RCC 7860 (cell line): ENCODE measurements at regions not wholly inside any gene's neighbourhood (a gene's known extent, or its start where the extent isn't known, plus 50 kb on each side); places are given as distances from the start of the nearest gene placed in this dataset.
"Not testable (repeated sequence)": the region's sequence is repeated elsewhere in the genome, so short reads cannot be mapped to it uniquely, and the experiment has no call there.

Source experiments
- DNase-seq: peaks from one replicate; pipeline ENCODE4 v3.0.0-alpha.2; 2015; ENCODE audit warnings: low spot score
- FAIRE-seq: peaks from 2 replicates; lab custom pipeline; 2012; peaks lifted over from hg19 to GRCh38; lab: Jason Lieb, UNC

DNA sequence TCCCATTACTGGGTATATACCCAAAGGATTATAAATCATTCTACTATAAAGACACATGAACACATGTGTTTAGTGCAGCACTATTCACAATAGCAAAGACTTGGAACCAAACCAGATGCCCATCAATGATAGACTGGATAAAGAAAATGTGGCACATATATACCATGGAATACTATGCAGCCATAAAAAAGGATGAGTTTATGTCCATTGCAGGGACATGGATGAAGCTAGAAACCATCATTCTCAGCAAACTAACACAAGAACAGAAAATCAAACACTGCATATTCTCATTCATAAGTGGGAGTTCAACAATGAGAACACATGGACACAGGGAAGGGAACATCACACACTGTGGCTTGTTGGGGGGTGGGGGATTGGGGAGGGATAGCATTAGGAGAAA is 225.2 kb upstream of the PRDM1 start:
- FAIRE-seq, DNase-seq: not testable (repeated sequence)

DNA sequence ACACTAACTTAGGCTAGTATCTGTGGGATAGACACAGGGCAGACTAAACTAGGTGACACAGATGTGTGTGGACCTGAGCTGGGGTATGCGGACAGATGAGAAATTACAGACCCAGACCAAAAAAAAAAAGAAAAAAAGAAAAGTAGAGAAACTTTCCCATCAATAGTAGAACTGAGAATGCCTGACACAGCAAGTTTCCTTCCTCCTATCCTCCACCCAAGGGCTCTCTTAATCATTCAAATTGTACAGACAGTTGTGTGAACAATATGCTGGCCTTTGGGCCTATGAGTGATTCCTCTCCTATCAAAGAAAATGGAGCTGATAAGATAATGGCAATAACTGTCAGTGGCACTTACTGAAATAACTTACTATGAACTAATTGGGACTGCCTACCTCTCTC is 226.7 kb upstream of the PRDM1 start:
- DNase-seq = no peak
- no peak for FAIRE-seq

DNA sequence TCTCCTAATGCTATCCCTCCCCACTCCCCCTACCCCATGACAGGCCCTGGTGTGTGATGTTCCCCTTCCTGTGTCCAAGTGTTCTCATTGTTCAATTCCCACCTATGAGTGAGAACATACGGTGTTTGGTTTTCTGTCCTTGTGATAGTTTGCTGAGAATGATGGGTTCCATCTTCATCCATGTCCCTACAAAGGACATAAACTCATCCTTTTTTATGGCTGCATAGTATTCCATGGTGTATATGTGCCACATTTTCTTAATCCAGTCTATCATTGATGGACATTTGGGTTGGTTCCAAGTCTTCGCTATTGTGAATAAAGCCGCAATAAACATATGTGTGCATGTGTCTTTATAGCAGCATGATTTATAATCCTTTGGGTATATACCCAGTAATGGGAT is 227.5 kb upstream of the PRDM1 start:
- not testable (repeated sequence) for FAIRE-seq, DNase-seq

DNA sequence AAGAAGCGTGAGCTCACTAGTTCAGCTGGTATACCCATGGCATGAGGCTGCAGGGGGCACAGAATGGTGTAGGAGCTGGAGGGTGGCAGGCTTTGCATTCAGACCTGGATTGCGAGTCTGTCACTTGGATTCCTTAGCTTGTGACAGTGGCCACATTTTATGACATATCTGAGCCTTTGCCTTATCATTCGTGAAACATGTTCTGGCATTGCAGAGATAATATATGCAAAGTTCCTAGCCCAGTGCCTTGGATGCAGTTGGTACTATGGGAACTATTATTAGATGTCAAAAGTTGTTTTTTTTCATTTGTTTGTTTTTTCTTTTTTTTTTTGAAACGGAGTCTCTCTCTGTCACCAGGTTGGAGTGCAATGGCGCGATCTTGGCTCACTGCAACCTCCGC is 230.7 kb upstream of the PRDM1 start:
- FAIRE-seq (no peak), DNase-seq (no peak)

DNA sequence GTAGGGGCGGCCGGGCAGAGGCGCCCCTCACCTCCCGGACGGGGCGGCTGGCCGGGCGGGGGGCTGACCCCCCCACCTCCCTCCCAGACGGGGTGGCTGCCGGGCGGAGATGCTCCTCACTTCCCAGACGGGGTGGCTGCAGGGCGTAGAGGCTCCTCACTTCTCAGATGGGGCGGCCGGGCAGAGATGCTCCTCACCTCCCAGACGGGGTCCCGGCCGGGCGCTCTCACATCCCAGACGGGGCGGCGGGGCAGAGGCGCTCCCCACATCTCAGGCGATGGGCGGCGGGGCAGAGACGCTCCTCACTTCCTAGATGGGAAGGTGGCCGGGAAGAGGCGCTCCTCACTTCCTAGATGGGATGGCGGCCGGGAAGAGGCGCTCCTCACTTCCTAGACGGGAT is 232.2 kb upstream of the PRDM1 start:
- DNase-seq, FAIRE-seq: not testable (repeated sequence)

DNA sequence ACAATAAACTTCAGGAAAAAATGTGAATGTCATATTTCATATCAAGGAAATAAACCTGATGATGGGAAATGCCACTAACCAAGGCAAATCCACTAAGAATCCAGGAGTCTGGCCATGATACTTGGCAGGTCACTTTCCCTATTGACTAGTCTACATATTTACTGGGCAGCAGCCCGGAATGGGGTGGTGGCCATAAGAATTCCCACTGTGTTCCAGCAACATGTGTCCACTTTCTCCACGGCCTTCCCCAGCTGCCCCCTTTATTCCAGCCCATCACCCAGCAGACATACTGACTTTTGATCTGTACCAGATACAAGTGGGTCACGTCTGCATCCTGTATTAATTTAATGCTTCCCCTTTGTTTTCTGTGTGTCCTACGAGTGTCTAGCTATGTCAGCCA is 234.5 kb upstream of the PRDM1 start:
- FAIRE-seq (no peak), DNase-seq (no peak)

DNA sequence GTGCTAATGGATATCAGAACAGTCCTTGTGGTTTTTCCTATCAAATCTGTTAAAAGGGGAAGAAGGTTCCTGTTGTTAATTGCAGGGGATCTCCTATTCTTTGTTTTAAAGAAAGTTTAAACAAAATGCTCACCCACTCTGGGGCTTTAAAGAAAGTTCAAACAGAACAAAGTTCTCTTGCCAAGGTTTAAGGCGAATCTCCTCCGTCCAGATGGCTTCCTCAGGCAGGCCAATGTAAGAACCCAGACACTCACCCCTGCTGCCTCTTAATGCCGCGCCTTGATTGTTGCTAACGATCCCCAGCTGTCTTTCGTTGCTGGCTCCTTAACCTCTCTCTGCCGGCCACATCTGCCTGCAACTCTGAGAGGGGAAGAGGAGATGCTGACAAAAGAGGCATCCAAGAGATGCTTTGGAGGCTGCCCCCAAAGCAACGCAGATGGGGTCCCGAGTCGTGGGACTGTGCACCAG is 235.0 kb upstream of the PRDM1 start:
- FAIRE-seq (no peak), DNase-seq (no peak)

DNA sequence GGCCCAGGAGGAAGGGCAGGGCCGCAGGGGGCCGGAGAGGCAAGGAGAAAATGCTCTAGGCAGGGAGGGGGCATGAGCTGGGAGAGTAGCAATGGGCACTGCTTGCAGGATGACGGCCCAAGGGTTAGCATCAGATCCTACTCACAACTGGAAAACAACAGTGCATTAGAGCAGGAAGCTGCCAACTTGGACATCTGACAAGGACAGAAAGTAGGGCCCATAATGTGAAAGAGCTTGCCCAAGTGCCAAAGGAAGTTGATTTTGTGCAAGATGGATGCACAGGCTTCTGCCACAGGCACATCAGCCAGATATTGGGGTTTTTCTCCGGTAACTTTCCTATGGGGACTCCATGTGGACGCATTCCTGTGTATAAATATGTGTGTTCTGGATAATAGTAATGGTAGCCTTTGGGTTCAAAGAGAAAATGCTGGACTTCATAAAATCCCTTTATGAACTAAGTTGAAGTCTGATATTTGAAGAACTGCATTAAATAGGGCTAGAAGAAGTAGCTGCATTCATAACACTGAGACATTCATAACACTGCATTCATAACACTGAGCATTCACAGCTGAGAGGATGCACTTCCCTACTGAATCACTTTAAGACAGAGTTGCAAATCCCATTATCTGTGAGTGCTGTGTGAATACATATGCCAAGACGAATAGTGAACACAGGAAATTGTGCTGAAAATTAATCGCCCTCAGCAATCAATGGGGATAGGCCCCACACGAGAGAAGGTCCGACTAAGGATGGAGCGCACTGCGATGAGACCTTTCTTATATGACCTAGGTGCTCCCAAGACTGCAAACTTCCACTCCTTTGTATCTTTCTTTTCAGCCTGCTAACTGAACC is 235.6 kb upstream of the PRDM1 start:
- FAIRE-seq = no peak
- DNase-seq = no peak

DNA sequence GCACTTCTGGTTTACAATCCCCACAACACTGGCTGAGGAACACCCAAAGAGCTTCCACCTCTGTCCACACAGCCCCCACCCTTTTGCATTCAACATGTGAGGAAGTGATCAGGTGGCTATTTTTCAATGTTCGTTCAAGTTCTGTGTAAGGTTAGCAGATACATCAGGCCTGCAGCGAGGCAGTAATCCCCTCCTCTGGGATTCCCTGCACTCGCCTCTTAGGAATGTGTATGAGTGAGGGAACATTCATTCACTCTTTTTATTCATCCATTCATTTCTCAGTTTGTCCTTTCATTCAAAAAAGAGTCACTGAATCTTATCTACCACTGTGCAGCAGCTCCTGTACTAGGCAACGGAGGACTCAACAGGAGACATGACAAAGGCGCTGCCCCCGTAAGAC is 236.4 kb upstream of the PRDM1 start:
- DNase-seq (no peak), FAIRE-seq (no peak)

DNA sequence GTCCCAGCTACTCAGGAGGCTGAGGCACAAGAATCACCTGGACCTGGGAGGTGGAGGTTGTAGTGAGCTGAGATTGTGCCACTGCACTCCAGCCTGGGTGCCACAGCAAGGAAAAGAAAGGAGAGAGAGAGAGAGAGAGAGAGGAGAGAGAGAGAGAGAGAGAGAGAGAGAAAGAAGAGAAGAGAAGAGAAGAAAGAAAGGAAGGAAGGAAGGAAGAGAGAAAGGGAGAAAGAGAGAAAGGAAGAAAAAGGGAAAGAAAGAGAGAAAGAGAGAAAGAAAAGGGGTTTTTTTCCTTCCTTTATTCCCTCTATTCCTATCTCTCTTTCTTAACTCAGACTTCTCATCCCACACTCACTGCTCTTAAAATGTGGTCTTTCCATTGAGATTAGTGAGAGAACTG is 238.7 kb upstream of the PRDM1 start:
- FAIRE-seq (no peak), DNase-seq (no peak)

DNA sequence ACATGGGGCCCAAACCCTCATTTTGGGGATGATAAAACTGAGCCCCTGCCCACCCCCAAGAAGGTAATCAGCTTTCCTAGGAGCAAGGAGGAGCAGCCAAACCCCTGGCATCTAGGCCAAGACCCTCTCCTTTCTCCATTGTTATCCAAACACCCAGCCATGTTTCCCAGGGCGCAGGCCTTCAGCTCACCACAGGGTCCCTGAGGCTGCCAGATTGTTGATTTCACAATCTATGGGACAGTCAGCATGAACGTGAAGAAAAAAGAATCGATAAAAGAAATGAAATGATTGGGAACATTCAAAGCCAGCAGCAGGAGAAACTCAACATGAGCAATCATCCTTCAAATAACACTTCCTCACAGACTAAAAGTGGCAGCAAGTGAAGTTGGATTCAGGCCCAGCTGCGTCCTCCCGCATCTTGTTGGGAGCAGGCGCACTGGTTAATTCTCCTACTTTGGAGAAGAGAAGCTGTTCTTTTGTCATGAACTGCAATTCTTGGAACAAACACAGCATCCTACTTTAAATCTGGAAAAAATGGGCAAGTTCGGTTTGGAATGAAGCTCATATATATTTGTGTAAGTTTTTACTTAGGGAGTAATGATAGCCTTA is 241.8 kb upstream of the PRDM1 start:
- DNase-seq (no peak), FAIRE-seq (no peak)

DNA sequence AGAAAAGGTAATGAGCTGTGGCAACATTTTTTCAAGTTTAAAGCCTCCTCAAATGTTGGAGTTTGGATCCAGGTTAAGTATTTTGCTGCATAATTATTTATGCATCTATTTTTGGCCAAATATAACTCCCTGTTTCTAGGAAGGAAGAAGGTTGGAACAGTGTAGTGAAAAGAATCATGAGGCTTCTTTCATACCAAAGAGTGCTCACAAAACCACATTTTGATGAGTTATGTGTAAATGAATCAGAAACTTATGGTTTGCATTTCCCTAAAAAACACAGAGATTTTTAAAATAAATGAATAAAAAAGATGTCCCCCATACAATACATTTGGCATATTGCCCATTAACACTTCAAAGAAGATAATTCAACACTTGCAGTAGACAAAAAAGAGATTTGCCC is 246.9 kb upstream of the PRDM1 start:
- DNase-seq (no peak), FAIRE-seq (no peak)

DNA sequence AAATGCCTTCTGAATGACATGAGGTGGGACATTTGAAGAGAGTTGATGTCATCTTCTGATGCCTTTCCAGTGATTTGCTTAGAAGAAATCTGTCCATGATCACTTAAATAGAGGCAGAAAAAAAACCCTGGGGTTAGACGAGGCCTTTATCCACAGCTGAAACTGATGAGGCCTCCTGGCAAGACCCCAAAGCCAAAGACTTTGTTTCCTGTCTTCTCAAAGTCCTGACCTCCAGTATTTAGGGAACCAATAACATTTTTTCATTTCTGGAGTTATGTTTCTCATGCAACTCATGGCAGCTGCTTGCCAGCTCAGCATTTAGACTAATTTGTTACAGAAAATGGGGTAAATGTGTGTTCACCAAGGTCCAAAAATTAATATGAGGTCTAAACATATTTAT is 248.0 kb upstream of the PRDM1 start:
- no peak for DNase-seq
- FAIRE-seq = no peak

DNA sequence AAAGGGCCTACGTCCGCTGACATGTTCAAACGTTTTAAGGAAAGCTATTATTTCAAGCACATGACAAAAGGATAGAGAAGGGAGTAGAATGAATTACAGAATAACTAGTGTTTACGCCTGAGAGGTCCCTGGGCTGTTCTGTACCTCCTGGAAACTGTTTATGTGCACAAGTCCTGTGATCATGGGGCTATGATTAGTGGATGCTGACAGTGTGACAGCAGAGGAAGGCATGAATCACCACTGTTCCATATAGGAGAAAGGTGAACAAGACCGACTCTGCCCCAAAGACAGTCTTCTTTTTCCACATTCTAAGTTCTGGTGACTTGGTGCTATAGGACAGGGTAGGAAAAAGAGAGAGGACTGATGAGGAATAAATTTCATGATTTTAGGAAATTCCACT is 249.2 kb upstream of the PRDM1 start:
- no peak for DNase-seq
- FAIRE-seq = no peak

DNA sequence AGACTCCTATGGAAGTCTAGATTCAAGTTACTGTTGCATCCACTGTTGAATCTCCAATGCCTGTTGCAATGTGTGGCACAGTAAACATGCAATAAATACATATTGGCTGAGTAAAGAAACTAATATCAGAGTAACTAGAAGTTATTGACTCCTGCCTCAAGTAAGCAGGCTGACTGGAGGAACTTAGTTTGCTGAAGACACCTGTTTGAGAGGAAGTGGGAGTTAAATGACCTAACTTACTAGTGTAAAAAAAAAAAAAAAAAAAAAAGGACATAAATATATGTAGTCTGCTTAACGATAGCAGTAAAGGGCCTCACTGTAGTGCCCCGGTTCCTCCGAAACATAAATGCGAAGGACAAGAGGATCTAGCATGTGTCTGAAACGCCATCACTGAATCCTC is 249.8 kb upstream of the PRDM1 start:
- DNase-seq = no peak
- no peak for FAIRE-seq

DNA sequence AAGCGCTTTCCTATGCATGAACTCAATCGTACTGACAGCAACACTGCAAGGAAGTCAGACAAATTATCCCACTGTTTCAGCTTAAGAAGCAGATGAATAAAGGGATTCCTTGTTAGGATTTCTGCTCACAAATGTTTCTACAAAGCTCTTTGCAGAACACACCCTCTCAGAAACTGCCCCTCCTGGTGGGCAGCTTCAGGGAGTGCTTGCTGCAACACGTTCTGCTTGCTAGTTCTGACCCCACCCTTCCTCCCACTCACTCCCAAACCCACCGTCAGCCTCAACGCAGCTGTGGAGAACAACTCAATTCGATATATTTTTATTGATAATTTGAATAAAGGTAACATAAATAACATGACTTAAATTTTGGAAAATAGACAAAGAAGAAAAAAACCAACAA is 250.8 kb upstream of the PRDM1 start:
- FAIRE-seq (no peak), DNase-seq (no peak)

DNA sequence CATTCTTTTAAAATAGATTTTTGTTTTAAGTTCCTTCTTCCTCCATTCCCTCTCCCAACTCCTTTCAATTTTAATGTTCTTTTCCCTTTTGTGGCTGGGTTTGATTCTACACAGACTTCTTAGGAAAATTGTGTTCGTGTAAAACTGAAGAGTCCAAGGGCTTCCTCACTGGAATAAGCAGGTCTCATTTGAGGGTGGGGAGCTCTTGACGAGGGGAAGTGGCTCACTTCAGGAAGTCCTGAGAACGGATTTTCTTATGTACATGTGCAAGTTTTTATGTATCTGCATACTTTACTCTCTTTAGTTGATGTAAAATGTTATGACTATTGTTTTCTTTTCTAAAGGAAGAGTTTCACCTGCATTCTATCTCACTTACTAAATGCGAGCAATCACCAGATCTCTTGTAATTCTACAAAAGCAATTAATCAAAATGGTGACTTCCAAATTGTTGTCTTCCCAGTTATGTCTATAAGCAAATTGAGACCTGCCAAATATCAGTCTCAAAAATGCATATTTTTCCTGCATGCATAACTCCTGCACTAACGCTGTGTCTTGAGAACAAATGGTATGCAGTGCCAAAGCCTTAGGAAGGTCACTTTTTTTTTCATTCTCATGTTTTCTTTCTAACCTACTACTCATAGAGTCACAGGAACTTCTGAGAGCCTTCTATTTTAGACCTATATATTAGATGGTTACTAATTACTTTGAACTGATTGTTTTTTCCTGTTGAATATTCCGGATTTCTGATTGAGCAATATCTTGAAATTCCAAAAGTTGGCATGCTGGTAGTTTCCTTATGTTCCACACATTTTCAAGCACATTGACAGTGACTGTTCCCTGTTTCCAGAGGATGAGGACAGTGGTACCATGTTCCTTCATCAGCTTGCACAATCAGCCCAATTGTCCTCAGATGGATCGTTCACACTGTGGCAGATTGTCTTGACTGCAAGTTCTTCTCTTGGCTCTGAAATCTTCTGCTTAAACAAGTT is 251.9 kb upstream of the PRDM1 start:
- no peak for FAIRE-seq

DNA sequence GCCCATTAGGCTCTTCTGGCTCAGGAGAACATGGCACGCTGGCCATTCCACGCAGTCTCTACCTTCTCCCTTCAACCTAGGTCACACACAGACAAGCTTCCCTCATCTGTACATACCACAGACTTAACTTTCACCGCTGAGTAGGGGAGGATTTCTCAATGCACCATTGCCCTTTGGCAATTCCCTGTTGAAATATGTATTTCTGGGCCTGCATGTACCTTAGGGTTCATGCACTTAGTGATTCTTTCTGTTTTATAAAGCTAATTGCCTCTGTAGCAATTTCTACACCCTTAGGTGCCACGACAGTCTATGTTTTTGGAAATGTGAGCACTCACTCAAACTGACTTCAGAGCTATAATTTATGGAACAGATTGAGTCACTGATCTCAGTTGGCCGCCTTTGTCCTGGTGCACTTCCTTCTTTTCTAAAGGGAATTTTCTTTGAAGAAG is 253.8 kb upstream of the PRDM1 start:
- DNase-seq = no peak
- FAIRE-seq = no peak

More for the DNA sequence above, 251.9 kb upstream of the PRDM1 start:
- DNase-seq = no peak

DNA sequence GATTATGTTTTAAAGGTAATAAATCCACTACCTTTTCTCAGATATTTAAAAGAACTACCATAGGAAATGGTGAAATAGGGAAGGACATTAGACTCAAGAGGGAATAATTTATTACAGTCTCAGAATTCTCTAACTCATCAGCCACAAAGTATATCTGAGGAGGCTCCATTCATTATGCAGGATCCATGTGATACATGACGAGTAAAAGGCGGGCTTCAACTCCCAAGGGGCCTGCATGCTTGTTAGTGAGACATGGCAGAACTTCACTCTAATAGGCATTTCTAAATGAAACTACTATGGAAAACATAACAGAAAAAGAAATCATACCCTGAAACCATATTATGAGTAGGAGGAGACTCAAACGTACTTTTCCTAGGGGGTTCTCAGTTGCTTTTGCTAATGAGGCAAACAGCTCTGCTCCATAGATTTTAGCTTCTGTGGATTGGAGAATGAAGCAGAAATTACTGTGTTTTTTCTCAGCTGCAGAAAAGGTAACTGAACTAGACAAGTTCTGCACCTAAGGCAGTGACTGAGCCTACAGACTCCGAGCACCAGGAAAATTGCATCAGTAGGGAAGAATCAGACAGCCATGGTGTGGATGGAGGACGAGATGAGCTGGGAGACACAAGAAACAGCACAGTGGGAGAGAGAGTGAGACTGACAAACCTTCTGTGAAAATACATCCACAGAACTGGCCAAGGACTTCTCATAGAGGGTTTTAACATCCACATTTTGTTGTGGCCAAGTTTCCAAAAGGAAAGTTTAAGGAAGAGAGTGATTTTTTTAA is 254.6 kb upstream of the PRDM1 start:
- FAIRE-seq (no peak), DNase-seq (no peak)

DNA sequence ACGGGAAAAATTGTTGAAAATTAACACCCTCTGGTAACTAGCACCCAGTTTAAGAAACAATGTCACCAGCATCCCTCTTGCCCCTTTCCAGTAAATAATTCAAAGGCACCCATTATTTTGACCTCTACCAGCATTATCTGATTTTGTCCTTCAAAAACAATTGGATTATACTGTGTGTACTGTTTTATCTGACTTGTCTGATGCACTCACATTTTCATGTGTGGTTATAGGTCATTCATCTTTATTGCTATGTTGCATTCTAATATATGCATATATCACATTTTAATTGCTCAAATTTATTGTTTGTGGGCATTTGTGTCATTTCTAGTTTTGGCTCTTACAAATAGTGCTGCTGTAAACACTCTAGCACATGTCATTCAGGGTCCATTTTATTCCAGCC is 260.9 kb upstream of the PRDM1 start:
- no peak for FAIRE-seq

More for the DNA sequence above, 260.9 kb upstream of the PRDM1 start:
- DNase-seq = no peak
